GM19023 (cell line): ENCODE measurements at regions not wholly inside any gene's neighbourhood (a gene's known extent, or its start where the extent isn't known, plus 50 kb on each side); places are given as distances from the start of the nearest gene placed in this dataset.

Source experiments
- ATAC-seq: cut with Tn5 transposase; IDR thresholded peaks from one replicate; pipeline ENCODE4 v1.9.1; 2021; ENCODE audit warnings: mild to moderate bottlenecking, moderate library complexity; ENCODE audit not compliant: unreplicated experiment

GRCh38 chr3:6074952-6075351, 786.0 kb upstream of the GRM7 start:
- no peak for ATAC-seq

DNA sequence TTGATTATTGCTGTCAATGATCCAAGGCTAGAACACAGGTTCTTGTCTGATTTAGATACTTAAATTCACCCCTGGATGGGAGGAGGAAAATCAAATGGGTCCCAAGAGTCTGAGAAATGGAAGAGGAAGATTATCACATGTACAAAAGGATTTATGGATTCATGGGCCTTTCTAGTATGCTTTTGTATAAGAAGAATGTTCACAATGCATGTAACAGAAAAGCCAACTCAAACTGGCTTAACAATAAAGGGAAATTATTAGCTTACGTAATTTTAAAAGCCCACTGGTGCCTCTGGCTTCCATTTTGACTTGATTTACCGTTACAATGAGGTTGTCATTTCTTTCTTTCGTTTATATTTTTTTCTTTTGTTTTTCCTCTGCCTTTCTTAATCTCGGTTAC, 782.5 kb upstream of the GRM7 start:
- ATAC-seq = no peak

DNA sequence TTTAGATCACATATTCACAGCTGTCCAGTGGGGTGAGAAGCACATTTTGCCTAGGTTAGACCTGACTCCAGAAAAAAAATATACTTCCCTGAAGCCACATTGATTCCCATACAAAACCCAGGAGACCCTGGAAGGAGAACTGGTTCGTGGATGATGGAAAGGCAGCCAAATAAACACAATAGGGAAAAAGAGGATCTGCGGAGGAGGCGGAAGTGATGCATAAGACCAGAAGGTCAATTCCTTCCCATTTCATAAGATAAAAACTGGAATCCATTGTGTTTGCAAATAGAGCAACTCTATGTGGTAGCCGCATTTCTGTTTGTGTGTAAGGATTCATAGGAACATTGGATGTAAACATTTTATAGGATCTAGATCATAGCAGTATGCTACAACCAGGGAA, 781.9 kb upstream of the GRM7 start:
- ATAC-seq = no peak

DNA sequence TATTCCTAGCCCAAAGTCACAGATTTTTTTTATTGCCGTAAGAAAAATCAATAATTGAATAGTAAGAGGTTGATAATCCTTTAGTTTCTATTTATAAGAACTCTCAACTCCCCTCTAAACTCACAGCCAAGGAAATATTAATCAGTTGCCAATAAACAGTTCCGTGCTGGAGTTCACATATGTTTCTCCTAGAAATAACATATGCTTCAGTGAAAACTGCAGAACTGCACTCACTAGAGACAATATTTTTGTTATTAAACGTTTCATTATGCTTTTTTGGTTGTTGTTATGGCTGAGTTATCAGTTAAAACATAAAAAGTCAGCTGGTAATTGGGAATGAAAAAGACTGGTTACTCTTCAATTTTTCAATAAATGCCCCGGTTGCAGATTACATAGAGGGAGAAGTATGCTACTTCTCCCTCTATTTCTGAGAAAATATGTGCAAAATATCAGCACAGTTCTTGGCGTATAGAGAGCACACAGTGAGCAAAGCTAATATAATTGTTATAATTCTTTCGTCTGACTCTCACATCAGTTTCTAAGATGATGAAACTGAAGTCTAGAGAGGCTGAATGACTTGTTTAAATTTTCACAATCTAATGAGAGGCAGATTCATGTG, 781.2 kb upstream of the GRM7 start:
- no peak for ATAC-seq

- no peak for ATAC-seq
Measured at GRCh38 chr3:6088433-6088832, 772.5 kb upstream of the GRM7 start.

GRCh38 chr3:6089780-6090179, 771.1 kb upstream of the GRM7 start:
- no peak for ATAC-seq

DNA sequence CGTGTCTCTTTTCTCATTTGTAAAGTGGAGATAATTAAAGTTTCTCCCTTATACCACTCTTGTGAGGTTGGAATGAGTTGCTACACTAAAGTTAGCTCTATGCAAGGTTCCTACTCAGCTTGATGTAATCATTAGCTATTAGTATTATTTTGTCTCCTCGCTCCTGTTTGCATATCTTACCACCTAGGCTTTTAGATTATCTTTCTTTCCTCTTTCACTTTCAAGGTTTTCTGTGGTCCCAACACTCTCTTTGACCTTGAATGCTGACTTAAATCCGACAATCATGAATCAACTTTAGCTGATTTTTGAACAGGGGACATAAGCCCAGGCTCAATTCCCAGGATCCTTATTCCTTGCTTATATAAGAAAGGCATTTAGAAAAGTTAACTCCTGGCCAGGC, 769.7 kb upstream of the GRM7 start:
- no peak for ATAC-seq

DNA sequence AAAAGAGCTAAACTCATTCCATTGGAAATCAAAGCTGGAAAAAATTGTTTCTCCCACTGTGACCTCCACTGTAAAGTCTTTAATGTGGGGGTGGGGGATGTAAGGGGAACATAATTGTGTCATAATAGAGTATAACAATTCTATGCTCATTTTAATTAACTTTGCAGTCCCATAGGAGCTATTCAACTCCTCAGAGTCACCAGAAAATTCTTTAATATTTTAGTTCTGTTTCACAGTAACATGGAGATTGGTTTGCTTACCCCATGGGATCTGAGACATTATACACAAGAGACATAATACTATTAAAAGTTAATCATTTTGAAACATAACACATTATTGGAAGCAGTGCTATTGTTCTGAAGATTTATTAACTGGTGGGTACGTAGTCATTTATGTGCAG, 765.9 kb upstream of the GRM7 start:
- ATAC-seq = no peak

DNA sequence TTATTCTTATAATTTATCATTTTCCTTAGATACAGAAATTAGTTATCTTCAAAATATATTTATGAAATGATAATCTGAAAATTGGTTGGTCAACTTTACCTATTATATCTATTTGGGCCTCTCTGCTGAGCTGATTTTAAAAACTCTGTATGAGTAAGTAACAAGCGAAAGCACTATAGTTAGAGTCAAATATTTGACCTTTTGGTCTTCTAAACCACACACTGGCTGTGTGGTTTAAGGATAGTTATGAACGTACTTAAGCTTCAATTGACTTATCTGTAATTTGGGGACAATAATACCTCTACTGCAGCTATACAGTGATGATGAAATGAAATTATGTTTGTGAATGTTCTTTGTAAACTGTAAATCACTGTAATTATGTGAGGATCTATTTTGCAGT, 763.9 kb upstream of the GRM7 start:
- no peak for ATAC-seq

DNA sequence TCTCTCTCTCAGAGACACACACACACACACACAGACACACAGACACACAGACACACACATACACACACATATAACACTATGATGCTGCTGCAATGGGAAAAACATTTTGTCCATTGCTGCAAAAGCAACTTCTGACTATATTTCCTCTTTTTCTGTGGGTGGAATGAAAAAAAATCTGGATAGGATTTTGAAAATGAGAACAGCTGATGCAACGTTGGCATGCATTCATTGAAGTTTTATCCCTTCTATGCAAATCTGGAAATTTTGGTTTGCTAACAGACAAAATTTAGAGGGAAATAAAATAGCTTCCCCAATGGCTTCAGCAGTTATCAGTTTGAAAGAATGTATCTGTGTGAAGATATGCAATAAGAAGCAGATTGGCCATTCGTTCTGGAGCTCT, 763.4 kb upstream of the GRM7 start:
- no peak for ATAC-seq

- no peak for ATAC-seq
Measured at GRCh38 chr3:6098516-6099157, 762.3 kb upstream of the GRM7 start.

DNA sequence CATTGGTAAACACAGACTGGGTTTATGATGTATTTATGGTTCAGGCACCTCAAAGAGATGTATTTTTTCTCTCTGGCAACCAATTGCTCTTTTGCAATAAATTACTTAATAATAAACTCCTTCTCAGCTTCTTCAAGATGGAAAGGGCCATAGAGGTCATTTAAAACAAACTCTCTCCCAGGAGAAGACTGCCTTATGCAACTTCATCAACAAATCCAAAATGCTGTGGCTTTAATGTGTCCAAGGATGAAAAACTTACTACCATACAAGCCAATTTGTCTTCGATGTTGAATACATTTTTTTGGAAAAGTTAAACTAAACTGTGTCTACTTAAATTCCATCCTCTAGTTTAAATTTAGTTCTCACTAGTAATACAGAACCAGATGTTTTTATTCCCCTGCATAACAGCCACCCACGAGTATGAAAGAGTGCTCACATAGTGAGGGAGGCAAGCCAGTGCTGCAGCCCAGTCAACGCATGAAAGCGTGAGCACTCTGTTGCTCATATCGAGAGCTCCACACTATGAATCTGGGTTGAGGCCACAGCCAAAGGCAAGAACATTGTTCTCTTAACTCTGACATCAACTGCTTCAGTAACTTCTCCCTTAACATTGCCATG, 761.3 kb upstream of the GRM7 start:
- ATAC-seq = no peak

GRCh38 chr3:6105187-6105586, 755.7 kb upstream of the GRM7 start:
- no peak for ATAC-seq

DNA sequence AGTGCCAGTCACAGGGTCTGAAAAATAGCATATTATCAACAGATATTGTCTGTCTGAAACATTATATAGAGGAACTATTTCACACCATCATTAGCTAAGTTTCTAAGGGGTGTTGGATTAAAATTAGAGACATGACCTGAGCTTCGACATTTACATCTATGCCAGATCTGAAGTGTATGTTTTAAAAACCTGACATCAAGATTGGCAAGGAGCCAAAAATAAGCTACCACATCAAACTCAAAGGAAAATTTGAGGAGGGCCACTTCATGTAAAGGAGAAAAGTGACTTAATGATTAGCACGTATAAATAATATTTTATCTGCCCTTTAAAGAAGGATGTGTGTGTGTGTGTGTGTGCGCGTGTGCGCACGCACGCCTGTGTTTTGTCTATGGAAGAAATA, 752.0 kb upstream of the GRM7 start:
- no peak for ATAC-seq

GRCh38 chr3:6110451-6110850, 750.5 kb upstream of the GRM7 start:
- ATAC-seq = no peak

DNA sequence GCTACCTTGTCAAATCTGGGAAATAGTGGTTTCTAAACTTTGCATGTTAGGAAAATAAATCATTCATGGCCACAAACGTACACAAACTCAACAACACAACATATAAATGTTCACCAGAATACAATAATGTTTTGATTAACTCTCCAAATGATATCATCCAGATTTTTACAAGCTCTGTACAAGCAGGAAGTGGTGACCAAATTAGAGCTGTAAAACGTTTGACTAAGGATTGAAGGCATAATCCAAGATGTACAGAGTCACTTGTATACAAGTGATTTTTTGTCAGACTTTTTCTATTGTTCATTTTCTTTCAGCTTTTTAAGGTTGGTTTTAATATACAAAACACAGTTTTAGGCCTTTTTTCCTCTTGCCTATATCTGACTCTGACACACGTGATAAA, 748.4 kb upstream of the GRM7 start:
- no peak for ATAC-seq

- no peak for ATAC-seq
Measured at GRCh38 chr3:6113338-6113737, 747.6 kb upstream of the GRM7 start.

DNA sequence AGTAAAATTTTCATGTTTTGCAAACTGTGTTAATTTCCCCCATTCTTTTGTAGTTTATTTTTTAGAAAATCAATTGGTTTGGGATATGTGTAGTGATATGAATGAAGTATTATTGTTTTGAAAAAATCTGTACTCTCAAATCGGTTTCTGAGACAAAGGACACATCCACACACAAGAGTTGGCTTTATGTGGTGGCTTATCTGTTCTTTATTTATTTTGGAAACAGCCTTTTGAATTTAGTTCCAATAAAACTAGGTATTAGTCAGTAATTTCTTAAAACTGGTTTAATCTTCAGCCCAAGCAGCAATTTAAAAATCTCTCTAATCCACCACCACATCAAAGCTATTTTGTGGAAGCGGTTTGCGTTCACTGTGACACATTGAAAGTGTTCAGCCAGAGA, 741.5 kb upstream of the GRM7 start:
- no peak for ATAC-seq

- no peak for ATAC-seq
Measured at GRCh38 chr3:6120786-6121185, 740.1 kb upstream of the GRM7 start.

DNA sequence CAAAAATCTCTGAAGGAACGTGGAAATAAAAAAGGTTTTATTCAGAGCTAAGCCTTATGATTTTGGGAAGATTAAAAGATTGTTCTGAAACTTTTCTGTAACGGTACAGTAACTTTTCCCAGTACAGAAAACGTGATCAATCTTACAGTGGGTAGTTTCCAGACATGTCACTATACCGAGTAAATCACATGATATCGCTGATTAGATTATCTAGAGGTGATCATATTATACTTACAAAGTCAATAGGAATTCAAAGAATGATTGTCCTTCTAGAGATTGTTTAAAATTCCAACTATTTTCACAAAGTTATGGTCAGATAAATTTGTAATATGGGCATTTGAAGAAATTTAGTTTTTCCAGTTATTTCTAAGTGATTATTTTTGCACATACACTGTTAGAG, 736.0 kb upstream of the GRM7 start:
- ATAC-seq = no peak

DNA sequence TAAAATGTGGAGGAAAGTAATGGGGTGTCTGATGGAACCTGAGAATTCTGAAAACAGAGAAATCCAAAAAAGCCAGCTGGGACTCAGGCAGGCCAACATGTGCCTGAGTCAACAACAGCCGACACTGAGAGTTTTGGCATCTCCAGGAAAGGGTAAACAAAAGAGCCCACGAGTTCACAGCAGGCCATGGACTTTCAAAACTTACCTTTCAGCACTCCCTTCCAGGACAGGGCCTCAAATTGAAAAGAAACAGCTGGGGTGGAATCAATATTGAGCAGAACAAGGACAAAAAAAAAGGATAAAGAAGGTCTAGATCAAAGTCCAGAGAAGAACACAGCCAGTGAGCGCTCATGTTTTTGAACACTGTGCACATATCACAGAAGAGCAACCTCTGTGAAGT, 735.4 kb upstream of the GRM7 start:
- no peak for ATAC-seq

GRCh38 chr3:6132684-6133432, 728.1 kb upstream of the GRM7 start:
- peak; percentile 74 for ATAC-seq
